ENCODE measurements at regions not wholly inside any gene's neighbourhood (a gene's known extent, or its start where the extent isn't known, plus 50 kb on each side); places are given as distances from the start of the nearest gene placed in this dataset.
"Not testable (repeated sequence)": the region's sequence is repeated elsewhere in the genome, so short reads cannot be mapped to it uniquely, and the experiment has no call there.

- DNase-seq = no peak
Measured at GRCh38 chr14:98919434-98919833, 352.6 kb downstream of the BCL11B start.

GRCh38 chr14:98921306-98921705 lies 350.7 kb downstream of the BCL11B start:
- not testable (repeated sequence) for DNase-seq

GRCh38 chr14:98923596-98923995 lies 348.4 kb downstream of the BCL11B start:
- DNase-seq = no peak

GRCh38 chr14:98924046-98924445 lies 348.0 kb downstream of the BCL11B start:
- DNase-seq = no peak

- no peak for DNase-seq
Measured at GRCh38 chr14:98925354-98926040, 346.5 kb downstream of the BCL11B start.

- no peak for DNase-seq
Measured at GRCh38 chr14:98926146-98926545, 345.9 kb downstream of the BCL11B start.

- DNase-seq = no peak
Measured at GRCh38 chr14:98926801-98927200, 345.2 kb downstream of the BCL11B start.

GRCh38 chr14:98927986-98928385 lies 344.0 kb downstream of the BCL11B start:
- DNase-seq = no peak

- DNase-seq = no peak
Measured at GRCh38 chr14:98928418-98928817, 343.6 kb downstream of the BCL11B start.

GRCh38 chr14:98931126-98931525 lies 340.9 kb downstream of the BCL11B start:
- no peak for DNase-seq

GRCh38 chr14:98931911-98932310 lies 340.1 kb downstream of the BCL11B start:
- DNase-seq = no peak

GRCh38 chr14:98932431-98933325 lies 339.3 kb downstream of the BCL11B start:
- no peak for DNase-seq

GRCh38 chr14:98934569-98934968 lies 337.4 kb downstream of the BCL11B start:
- DNase-seq = not testable (repeated sequence)

GRCh38 chr14:98935921-98936320 lies 336.1 kb downstream of the BCL11B start:
- DNase-seq = no peak

GRCh38 chr14:98937021-98937420 lies 335.0 kb downstream of the BCL11B start:
- DNase-seq = no peak

GRCh38 chr14:98937712-98938505 lies 334.1 kb downstream of the BCL11B start:
- no peak for DNase-seq

GRCh38 chr14:98940693-98941437 lies 331.1 kb downstream of the BCL11B start:
- no peak for DNase-seq

- no peak for DNase-seq
Measured at GRCh38 chr14:98941481-98941880, 330.5 kb downstream of the BCL11B start.

GRCh38 chr14:98943907-98944306 lies 328.1 kb downstream of the BCL11B start:
- no peak for DNase-seq

- no peak for DNase-seq
Measured at GRCh38 chr14:98944989-98945388, 327.0 kb downstream of the BCL11B start.

- DNase-seq = no peak
Measured at GRCh38 chr14:98945611-98946570, 326.1 kb downstream of the BCL11B start.
